PC-9 (cell line): ENCODE measurements at regions not wholly inside any gene's neighbourhood (a gene's known extent, or its start where the extent isn't known, plus 50 kb on each side); places are given as distances from the start of the nearest gene placed in this dataset.

Experiments used
- BruUV-seq: library from RNA; stranded (reverse); fragments of 400-500 nt; replicated peaks from 2 replicates; lab custom pipeline; 2021; lab: Mats Ljungman, UMichigan
- CTCF ChIA-PET: fragments of 300-600 bp; sonication (Branson Sonifier 250); formaldehyde crosslinking; loops from one replicate; lab custom pipeline; 2022; ENCODE audit warnings: antibody characterized with exemption; lab: Charles Lee
- POLR2A ChIA-PET: fragments of 300-600 bp; sonication (Branson Sonifier 250); formaldehyde crosslinking; loops from one replicate; lab custom pipeline; 2022; ENCODE audit warnings: antibody characterized with exemption; ENCODE audit not compliant: unreplicated experiment; lab: Charles Lee
- DNase-seq, 2 experiments: peaks; one replicate each; pipeline versions ENCODE4 v3.0.0 to v3.0.0-alpha.2; 2015 to 2022; ENCODE audit warnings: mixed read lengths in 1 of 2
- H2AFZ ChIP-seq: fragments of 200-600 bp; sonication (generic); 2 replicates; pipeline ENCODE4 v1.8.1; 2017; ENCODE audit warnings: antibody characterized with exemption
- H3F3A ChIP-seq: fragments of 200-600 bp; sonication (generic); 2 replicates; pipeline ENCODE4 v1.8.1; 2017; ENCODE audit warnings: antibody characterized with exemption, mild to moderate bottlenecking, low read depth; ENCODE audit not compliant: insufficient read depth
- H3K27ac ChIP-seq: fragments of 200-600 bp; sonication (generic); 2 replicates; pipeline ENCODE4 v1.6.1; 2016; ENCODE audit warnings: mixed run types
- H3K27me3 ChIP-seq: fragments of 200-600 bp; sonication (generic); 2 replicates; pipeline ENCODE4 v1.6.1; 2016; ENCODE audit warnings: low read depth, mixed run types; ENCODE audit not compliant: insufficient read depth
- H3K36me3 ChIP-seq: fragments of 200-600 bp; sonication (generic); 2 replicates; pipeline ENCODE4 v1.6.1; 2016; ENCODE audit warnings: low read depth, mixed run types
- H3K4me1 ChIP-seq: fragments of 200-600 bp; sonication (generic); replicated peaks from 2 replicates; pipeline ENCODE4 v1.6.1; 2016; ENCODE audit warnings: mixed run types; ENCODE audit not compliant: insufficient read depth
- H3K4me2 ChIP-seq: fragments of 200-600 bp; sonication (generic); 2 replicates; pipeline ENCODE4 v1.6.1; 2017; ENCODE audit warnings: mixed run types
- H3K4me3 ChIP-seq: fragments of 200-600 bp; sonication (generic); 2 replicates; pipeline ENCODE4 v1.6.1; 2016; ENCODE audit warnings: mixed run types
- H3K79me2 ChIP-seq: fragments of 200-600 bp; sonication (generic); 2 replicates; pipeline ENCODE4 v1.6.1; 2017; ENCODE audit warnings: low read depth, mixed run types
- H3K9me2 ChIP-seq: fragments of 200-600 bp; sonication (generic); 2 replicates; pipeline ENCODE4 v1.8.1; 2017; ENCODE audit warnings: mild to moderate bottlenecking; ENCODE audit not compliant: insufficient read depth
- H3K9me3 ChIP-seq: fragments of 200-600 bp; sonication (generic); 2 replicates; pipeline ENCODE4 v1.8.1; 2016; ENCODE audit warnings: low read depth; ENCODE audit not compliant: insufficient read depth
- H4K20me1 ChIP-seq: fragments of 200-600 bp; sonication (generic); 2 replicates; pipeline ENCODE4 v1.8.1; 2017; ENCODE audit not compliant: insufficient read depth
- CTCF ChIP-seq: fragments of 200-600 bp; sonication (generic); conservative IDR thresholded peaks from 2 replicates; pipeline ENCODE4 v1.6.1; 2017; ENCODE audit warnings: mixed run types, antibody characterized with exemption, mild to moderate bottlenecking, moderate library complexity
- EZH2 ChIP-seq: fragments of 200-600 bp; sonication (generic); IDR thresholded peaks from 2 replicates; pipeline ENCODE4 v1.8.0; 2017; ENCODE audit warnings: antibody characterized with exemption, low read depth
- intact Hi-C: fragments of 100-400 bp; cut with micrococcal nuclease; formaldehyde crosslinking; loops from one replicate; pipeline ENCODE4 v1.10.0; 2022; ENCODE audit not compliant: unreplicated experiment

DNA sequence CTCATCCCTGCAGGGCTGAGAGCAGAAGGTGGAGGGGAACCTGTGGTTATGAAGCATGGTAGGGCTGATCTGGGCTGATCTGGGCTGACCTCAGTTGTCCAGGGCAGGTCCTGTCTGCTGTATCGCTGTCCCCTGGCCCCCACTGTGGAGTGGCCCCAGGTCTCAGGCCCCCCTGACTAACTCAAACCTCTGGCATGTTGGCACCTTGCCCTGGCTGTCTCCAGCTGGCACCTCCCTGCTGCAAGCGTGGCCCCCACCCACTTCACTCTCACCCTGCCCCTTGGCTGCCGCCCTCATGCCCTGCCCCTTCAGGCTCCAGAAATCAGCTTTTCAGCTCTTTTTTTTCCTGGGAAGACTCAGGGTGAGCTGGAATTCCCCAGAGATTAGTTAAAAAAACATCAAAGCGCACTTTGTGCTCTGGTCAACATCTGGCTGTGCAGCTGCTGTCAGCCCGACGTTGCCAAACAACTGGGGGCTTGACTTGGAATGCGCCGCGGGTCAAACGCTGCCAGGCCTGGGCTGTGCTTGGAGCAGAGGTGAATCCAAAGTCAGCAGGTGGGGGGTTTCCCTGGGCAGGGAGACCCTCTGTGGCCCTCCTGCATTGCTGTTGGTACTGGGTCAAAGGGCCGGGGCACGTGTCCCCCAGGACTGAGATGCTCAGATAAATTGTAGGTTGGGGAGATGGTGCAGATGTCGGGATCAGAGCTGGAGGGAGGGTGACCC is 173.8 kb upstream of the HDAC4 start:
- no peak; the same call in 1 of the 2 replicates for TF ChIP-seq EZH2
- no peaks in the 10 kb centered on the region for H3F3A ChIP-seq
- no peak overlapping the region for H3K4me3 ChIP-seq
- DNase-seq: no peak
- H3K4me1 ChIP-seq: no peaks in the 10 kb centered on the region
- H3K27ac ChIP-seq: no peak overlapping the region
- H3K9me3 ChIP-seq: no peaks in the 10 kb centered on the region; the same call in 1 of the 2 replicates
- no peaks in the 10 kb centered on the region for H3K36me3 ChIP-seq
- intact Hi-C loops: no loop called here
- no peaks in the 10 kb centered on the region for H3K79me2 ChIP-seq
- no peaks in the 10 kb centered on the region for H3K9me2 ChIP-seq
- H4K20me1 ChIP-seq: no peaks in the 10 kb centered on the region
- ChIA-PET CTCF (interaction anchor here (0.6 kb wide), 1 partner anchor 305 kb away, joined by 4 read pairs; no protein-coding TSS in a partner anchor), POLR2A (no interaction called here)
- no peak overlapping the region for H3K4me2 ChIP-seq
- H2AFZ ChIP-seq: no peak overlapping the region
- H3K27me3 ChIP-seq: peaks cover 99% of the 10 kb centered on the region
- no TSS peak for BruUV-seq

DNA sequence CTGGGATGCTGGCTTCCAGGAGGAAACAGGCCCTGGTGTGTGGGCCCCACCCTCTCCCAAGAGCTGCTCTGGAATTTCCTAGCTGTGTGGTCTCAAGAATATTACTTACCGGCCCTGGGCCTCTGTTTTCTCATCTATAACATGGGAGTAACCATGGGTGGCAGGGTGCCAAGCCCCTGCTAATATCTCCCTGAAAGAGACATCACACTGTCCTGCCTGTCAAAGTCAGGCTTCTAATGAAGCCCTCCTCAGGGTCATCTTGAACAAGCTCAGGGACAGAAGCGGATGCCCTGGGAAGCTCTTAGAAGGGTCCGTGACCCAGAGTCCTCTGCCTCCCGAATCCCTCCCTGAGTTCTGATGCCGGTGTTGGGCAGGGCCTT is 173.2 kb upstream of the HDAC4 start:
- H3F3A ChIP-seq: no peaks in the 10 kb centered on the region
- POLR2A ChIA-PET: no interaction called here
- peaks cover 99% of the 10 kb centered on the region for H3K27me3 ChIP-seq
- no TSS peak for BruUV-seq
- H3K4me1 ChIP-seq: no peaks in the 10 kb centered on the region
- no peak overlapping the region for H3K4me3 ChIP-seq
- intact Hi-C loops: no loop called here
- no peak overlapping the region for H3K4me2 ChIP-seq
- no peak overlapping the region for H3K27ac ChIP-seq
- TF ChIP-seq CTCF (no peak), EZH2 (no peak)
- no peaks in the 10 kb centered on the region for H3K79me2 ChIP-seq
- CTCF ChIA-PET: no interaction called here
- H4K20me1 ChIP-seq: no peaks in the 10 kb centered on the region
- no peak for DNase-seq
- no peaks in the 10 kb centered on the region for H3K9me3 ChIP-seq
- no peaks in the 10 kb centered on the region for H3K9me2 ChIP-seq
- no peak overlapping the region for H2AFZ ChIP-seq
- no peaks in the 10 kb centered on the region for H3K36me3 ChIP-seq

GRCh38 chr2:239570971-239571520 is 170.2 kb upstream of the HDAC4 start:
- TF ChIP-seq EZH2: no peak
- no peak for TF ChIP-seq CTCF
- intact Hi-C loops: no loop called here
- no peaks in the 10 kb centered on the region for H3K79me2 ChIP-seq
- no peaks in the 10 kb centered on the region for H3K9me2 ChIP-seq
- H3K4me2 ChIP-seq: no peak overlapping the region
- CTCF ChIA-PET: no interaction called here
- no peak for DNase-seq
- H3K4me3 ChIP-seq: no peak overlapping the region
- H3K4me1 ChIP-seq: no peaks in the 10 kb centered on the region
- no peak overlapping the region for H2AFZ ChIP-seq
- H3K36me3 ChIP-seq: no peaks in the 10 kb centered on the region
- H3F3A ChIP-seq: no peaks in the 10 kb centered on the region
- POLR2A ChIA-PET: no interaction called here
- H3K27ac ChIP-seq: no peak overlapping the region
- no peaks in the 10 kb centered on the region for H4K20me1 ChIP-seq
- H3K27me3 ChIP-seq: peaks cover 99% of the 10 kb centered on the region
- no TSS peak for BruUV-seq
- H3K9me3 ChIP-seq: no peaks in the 10 kb centered on the region
